ENCODE measurements at regions not wholly inside any gene's neighbourhood (a gene's known extent, or its start where the extent isn't known, plus 50 kb on each side); places are given as distances from the start of the nearest gene placed in this dataset.

DNA sequence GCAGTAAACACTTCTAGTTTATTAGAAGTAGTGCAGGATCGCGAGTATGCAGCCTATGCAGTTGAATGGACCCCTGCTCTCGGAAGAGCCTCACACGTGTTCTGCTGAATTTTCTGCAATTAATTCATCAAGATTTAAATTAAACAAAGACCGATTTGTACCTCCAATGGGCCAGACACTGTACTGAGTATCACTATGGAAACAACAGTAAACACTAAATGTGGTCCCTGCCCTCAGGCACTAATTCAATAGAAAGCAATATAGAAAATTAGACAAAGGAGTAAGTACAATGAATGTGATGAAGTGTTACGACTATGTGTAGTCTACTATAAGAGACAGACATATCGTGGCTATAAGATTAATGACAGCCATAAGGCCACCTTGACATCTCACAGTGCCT lies 740.3 kb upstream of the FRG1 start:
- TF ChIP-seq, protein P1, sequence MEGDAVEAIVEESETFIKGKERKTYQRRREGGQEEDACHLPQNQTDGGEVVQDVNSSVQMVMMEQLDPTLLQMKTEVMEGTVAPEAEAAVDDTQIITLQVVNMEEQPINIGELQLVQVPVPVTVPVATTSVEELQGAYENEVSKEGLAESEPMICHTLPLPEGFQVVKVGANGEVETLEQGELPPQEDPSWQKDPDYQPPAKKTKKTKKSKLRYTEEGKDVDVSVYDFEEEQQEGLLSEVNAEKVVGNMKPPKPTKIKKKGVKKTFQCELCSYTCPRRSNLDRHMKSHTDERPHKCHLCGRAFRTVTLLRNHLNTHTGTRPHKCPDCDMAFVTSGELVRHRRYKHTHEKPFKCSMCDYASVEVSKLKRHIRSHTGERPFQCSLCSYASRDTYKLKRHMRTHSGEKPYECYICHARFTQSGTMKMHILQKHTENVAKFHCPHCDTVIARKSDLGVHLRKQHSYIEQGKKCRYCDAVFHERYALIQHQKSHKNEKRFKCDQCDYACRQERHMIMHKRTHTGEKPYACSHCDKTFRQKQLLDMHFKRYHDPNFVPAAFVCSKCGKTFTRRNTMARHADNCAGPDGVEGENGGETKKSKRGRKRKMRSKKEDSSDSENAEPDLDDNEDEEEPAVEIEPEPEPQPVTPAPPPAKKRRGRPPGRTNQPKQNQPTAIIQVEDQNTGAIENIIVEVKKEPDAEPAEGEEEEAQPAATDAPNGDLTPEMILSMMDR (conservative IDR thresholded peaks at IDR 0.05; ENCODE audit: low read depth, low read length): no peak
- TF ChIP-seq EZH2 (IDR thresholded peaks at IDR 0.05; ENCODE audit: low read length, unreplicated experiment) (no peak), EZH2phosphoT487 (IDR thresholded peaks at IDR 0.05; ENCODE audit: borderline replicate concordance, low read length) (no peak)

Data from PC-3 (cell line).